GM23248 (cell line): ENCODE measurements at regions not wholly inside any gene's neighbourhood (a gene's known extent, or its start where the extent isn't known, plus 50 kb on each side); places are given as distances from the start of the nearest gene placed in this dataset.

Experiments used
- DNase-seq: peaks from one replicate; pipeline ENCODE4 v3.0.0-alpha.2; 2015
- H2AFZ ChIP-seq: fragments of 200-600 bp; sonication (generic); 2 replicates; pipeline ENCODE4 v1.6.1; 2016; ENCODE audit warnings: antibody characterized with exemption
- H3F3A ChIP-seq: fragments of 200-600 bp; sonication (generic); 2 replicates; pipeline ENCODE4 v1.6.1; 2016; ENCODE audit warnings: mild to moderate bottlenecking, antibody characterized with exemption, mixed run types; ENCODE audit not compliant: insufficient read depth
- H3K27ac ChIP-seq: fragments of 200-600 bp; sonication (generic); 2 replicates; pipeline ENCODE4 v1.5.1; 2016; ENCODE audit warnings: mild to moderate bottlenecking
- H3K27me3 ChIP-seq: fragments of 200-600 bp; sonication (generic); replicated peaks from 2 replicates; pipeline ENCODE4 v1.6.1; 2016; ENCODE audit warnings: mild to moderate bottlenecking; ENCODE audit not compliant: insufficient read depth
- H3K36me3 ChIP-seq: fragments of 200-600 bp; sonication (generic); 2 replicates; pipeline ENCODE4 v1.6.1; 2016; ENCODE audit warnings: low read depth, mild to moderate bottlenecking
- H3K4me1 ChIP-seq: fragments of 200-600 bp; sonication (generic); 2 replicates; pipeline ENCODE4 v1.6.1; 2016; ENCODE audit warnings: mild to moderate bottlenecking; ENCODE audit not compliant: insufficient read depth
- H3K4me2 ChIP-seq: fragments of 200-600 bp; sonication (generic); one replicate; pipeline ENCODE4 v1.6.1; 2016; ENCODE audit warnings: mild to moderate bottlenecking; ENCODE audit not compliant: unreplicated experiment
- H3K4me3 ChIP-seq: fragments of 200-600 bp; sonication (generic); 2 replicates; pipeline ENCODE4 v1.5.1; 2016; ENCODE audit warnings: mild to moderate bottlenecking
- H3K79me2 ChIP-seq: fragments of 200-600 bp; sonication (generic); 2 replicates; pipeline ENCODE4 v1.6.1; 2016; ENCODE audit warnings: mild to moderate bottlenecking; ENCODE audit not compliant: insufficient read depth
- H3K9ac ChIP-seq: fragments of 200-600 bp; sonication (generic); 2 replicates; pipeline ENCODE4 v1.6.1; 2016; ENCODE audit warnings: mild to moderate bottlenecking
- H3K9me2 ChIP-seq: fragments of 200-600 bp; sonication (generic); 2 replicates; pipeline ENCODE4 v1.6.1; 2016; ENCODE audit warnings: mixed run types, mild to moderate bottlenecking, moderate library complexity; ENCODE audit not compliant: insufficient read depth
- H3K9me3 ChIP-seq: fragments of 200-600 bp; sonication (generic); one replicate; pipeline ENCODE4 v1.6.1; 2017; ENCODE audit warnings: low read depth
- H4K20me1 ChIP-seq: fragments of 200-600 bp; sonication (generic); 2 replicates; pipeline ENCODE4 v1.6.0; 2016; ENCODE audit not compliant: insufficient read depth
- EZH2 ChIP-seq: fragments of 200-600 bp; sonication (generic); IDR thresholded peaks from 2 replicates; pipeline ENCODE4 v1.6.1; 2018; ENCODE audit warnings: antibody characterized with exemption, mild to moderate bottlenecking; ENCODE audit not compliant: insufficient read depth, poor library complexity, severe bottlenecking
- EZH2phosphoT487 ChIP-seq: fragments of 200-600 bp; sonication (generic); IDR thresholded peaks from 2 replicates; pipeline ENCODE4 v1.6.1; 2018; ENCODE audit warnings: antibody characterized with exemption, moderate library complexity, mild to moderate bottlenecking, low read depth; ENCODE audit not compliant: insufficient read depth
- WGBS, 2 experiments: methylation state at CpG; one replicate each; pipeline ENCODE4 v1.1.6; 2015 to 2017; ENCODE audit warnings: low lambda C conversion rate in 2 of 2, low coverage in 1 of 2; ENCODE audit errors: missing lambda C conversion rate in 2 of 2; 5-methylcytosine and 5-hydroxymethylcytosine counted together
- in situ Hi-C: fragments of 300-500 bp; cut with MboI; formaldehyde crosslinking; loops from 2 replicates; pipeline ENCODE4 v1.15.0; 2020

DNA sequence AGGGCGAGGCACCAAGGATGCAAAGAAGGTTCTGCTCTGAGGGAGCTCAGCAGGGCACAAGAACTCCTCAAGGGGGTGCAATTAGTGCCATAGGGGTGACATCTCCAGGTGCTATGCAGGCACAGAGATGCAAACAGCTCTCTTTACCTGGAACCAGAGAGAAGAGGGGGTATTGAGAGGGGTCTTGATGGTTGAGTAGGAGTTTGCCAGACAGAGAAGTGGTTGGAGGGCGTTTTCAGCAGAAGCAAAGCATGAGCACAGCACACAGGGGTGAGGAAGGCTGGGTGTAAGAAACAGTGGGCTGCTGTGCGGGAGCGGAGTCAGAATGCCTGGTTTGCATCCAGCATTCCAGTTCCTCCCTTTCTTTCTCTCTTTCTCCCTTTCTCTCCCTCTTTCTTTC, 81.8 kb upstream of the LHX1 start:
- in situ Hi-C loops, result no loop called here
- peaks cover 10% of the 10 kb centered on the region for H3K27me3 ChIP-seq
- peaks cover 7% of the 10 kb centered on the region; the same call in 1 of the 2 replicates for H3K4me1 ChIP-seq
- TF ChIP-seq EZH2phosphoT487 (no peak), EZH2 (no peak)
- no peaks in the 10 kb centered on the region for H3F3A ChIP-seq
- H4K20me1 ChIP-seq, result no peaks in the 10 kb centered on the region
- H3K9ac ChIP-seq, result no peak overlapping the region
- H3K9me3 ChIP-seq, result no peaks in the 10 kb centered on the region
- no peak overlapping the region for H3K4me3 ChIP-seq
- WGBS, 2 experiments, result 63 to 65% methylated on average over 4 of the region's 4 CpGs
- no peak overlapping the region for H3K4me2 ChIP-seq
- H3K27ac ChIP-seq, result no peak overlapping the region
- H3K79me2 ChIP-seq, result no peaks in the 10 kb centered on the region
- no peak for DNase-seq
- no peaks in the 10 kb centered on the region for H3K9me2 ChIP-seq
- no peaks in the 10 kb centered on the region for H3K36me3 ChIP-seq
- no peak overlapping the region for H2AFZ ChIP-seq

DNA sequence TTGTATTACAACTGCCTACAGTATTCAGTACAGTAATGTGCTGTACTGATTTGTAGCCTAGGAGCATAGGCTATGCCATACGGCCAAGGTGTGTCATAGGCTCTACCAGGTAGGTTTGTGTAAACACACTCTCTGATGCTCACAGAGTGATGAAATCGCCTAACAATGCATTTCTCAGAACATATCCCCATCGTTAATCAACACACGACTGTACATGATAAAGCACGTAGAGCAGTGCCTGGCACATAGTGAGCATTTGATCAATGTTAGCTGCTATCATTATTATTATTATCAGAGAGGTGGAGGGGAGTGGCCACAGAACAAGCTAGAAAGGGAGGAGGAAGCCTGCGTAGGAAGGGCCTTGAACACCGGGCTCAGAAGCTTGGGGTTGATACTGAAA, 81.1 kb upstream of the LHX1 start:
- H3F3A ChIP-seq, result no peaks in the 10 kb centered on the region
- no peaks in the 10 kb centered on the region for H3K79me2 ChIP-seq
- H3K9ac ChIP-seq, result no peak overlapping the region
- H3K27me3 ChIP-seq, result peaks cover 10% of the 10 kb centered on the region
- no peak for TF ChIP-seq EZH2phosphoT487
- no peak for TF ChIP-seq EZH2
- in situ Hi-C loops, result no loop called here
- H3K4me3 ChIP-seq, result no peak overlapping the region
- no peaks in the 10 kb centered on the region for H3K4me1 ChIP-seq
- H3K9me2 ChIP-seq, result no peaks in the 10 kb centered on the region
- no peak overlapping the region for H2AFZ ChIP-seq
- no peaks in the 10 kb centered on the region for H3K36me3 ChIP-seq
- H4K20me1 ChIP-seq, result no peaks in the 10 kb centered on the region
- no peak overlapping the region for H3K4me2 ChIP-seq
- no peak for DNase-seq
- 76 to 77% methylated on average over 7 of the region's 7 CpGs for WGBS, 2 experiments
- no peak overlapping the region for H3K27ac ChIP-seq
- no peaks in the 10 kb centered on the region for H3K9me3 ChIP-seq

DNA sequence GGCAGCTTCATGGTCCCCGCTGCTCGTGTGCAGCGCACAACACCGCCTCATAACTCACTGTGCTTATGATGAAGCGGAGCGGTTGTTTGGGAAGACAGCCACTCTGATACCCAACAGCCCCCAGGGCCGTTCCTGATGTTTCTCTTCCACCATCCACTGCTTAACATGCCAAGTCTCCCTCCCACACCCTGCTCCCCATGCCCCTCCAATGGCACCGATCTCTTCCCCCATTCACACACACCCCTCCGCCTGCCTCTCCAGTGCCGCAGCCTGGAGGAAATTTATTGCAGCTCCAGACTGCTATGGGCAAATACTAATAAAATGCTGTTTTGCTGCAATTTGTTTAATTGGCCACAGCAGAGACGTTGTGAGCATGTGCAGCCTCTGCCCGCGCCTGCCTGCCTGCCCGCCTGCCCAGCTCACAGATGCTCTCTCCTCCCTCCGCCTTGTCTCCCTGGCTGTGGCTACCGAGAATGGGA, 80.3 kb upstream of the LHX1 start:
- no peaks in the 10 kb centered on the region for H3K9me2 ChIP-seq
- DNase-seq, result peak; percentile 19
- 33 to 39% methylated on average over 15 to 16 of the region's 16 CpGs for WGBS, 2 experiments
- in situ Hi-C loops, result no loop called here
- H3K36me3 ChIP-seq, result no peaks in the 10 kb centered on the region
- H3K27me3 ChIP-seq, result peaks cover 10% of the 10 kb centered on the region
- H3K27ac ChIP-seq, result no peak overlapping the region
- no peaks in the 10 kb centered on the region for H3K4me1 ChIP-seq
- no peak overlapping the region for H3K9ac ChIP-seq
- H3K4me3 ChIP-seq, result no peak overlapping the region
- no peaks in the 10 kb centered on the region for H4K20me1 ChIP-seq
- H3K9me3 ChIP-seq, result no peaks in the 10 kb centered on the region
- H3K79me2 ChIP-seq, result no peaks in the 10 kb centered on the region
- TF ChIP-seq EZH2phosphoT487, result no peak
- TF ChIP-seq EZH2, result no peak
- no peaks in the 10 kb centered on the region for H3F3A ChIP-seq
- no peak overlapping the region for H3K4me2 ChIP-seq
- H2AFZ ChIP-seq, result no peak overlapping the region

DNA sequence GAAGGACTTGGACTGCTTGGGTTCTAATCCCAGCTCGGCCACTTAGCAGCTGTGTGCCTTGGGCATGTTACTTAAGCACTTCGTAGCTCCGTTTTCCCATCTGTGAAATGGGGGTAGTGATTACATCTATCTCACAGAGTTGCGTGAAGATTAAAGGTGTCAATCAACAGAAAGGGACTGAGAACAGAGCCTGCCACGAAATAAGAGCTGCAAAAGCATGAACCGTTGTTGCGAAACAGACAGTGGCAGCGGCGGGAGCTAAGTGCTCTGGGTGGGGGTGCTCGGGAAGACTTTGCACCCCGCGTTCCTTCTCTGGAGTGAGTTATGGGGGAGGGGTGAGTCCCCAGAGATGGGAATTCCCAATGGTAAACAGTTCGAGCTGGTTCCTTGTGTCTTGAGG, 79.6 kb upstream of the LHX1 start:
- Histone ChIP-seq H4K20me1 (no peaks in the 10 kb centered on the region), H3K9ac (no peak overlapping the region), H3K4me3 (no peak overlapping the region), H3K9me2 (no peaks in the 10 kb centered on the region), H3K4me2 (no peak overlapping the region), H3K27ac (no peak overlapping the region), H3K4me1 (no peaks in the 10 kb centered on the region), H3K36me3 (no peaks in the 10 kb centered on the region), H3K27me3 (peaks cover 10% of the 10 kb centered on the region), H3F3A (no peaks in the 10 kb centered on the region), H2AFZ (no peak overlapping the region), H3K79me2 (no peaks in the 10 kb centered on the region), H3K9me3 (no peaks in the 10 kb centered on the region)
- in situ Hi-C loops, result no loop called here
- WGBS, 2 experiments, result 71 to 72% methylated on average over 13 of the region's 13 CpGs
- TF ChIP-seq EZH2 (no peak), EZH2phosphoT487 (no peak)
- no peak for DNase-seq
